HG03571 (cell line): ENCODE measurements at regions not wholly inside any gene's neighbourhood (a gene's known extent, or its start where the extent isn't known, plus 50 kb on each side); places are given as distances from the start of the nearest gene placed in this dataset.
"Not testable (repeated sequence)": the region's sequence is repeated elsewhere in the genome, so short reads cannot be mapped to it uniquely, and the experiment has no call there.

Experiments
- ATAC-seq: cut with Tn5 transposase; IDR thresholded peaks from one replicate; pipeline ENCODE4 v1.9.1; 2021; ENCODE audit not compliant: unreplicated experiment

- no peak for ATAC-seq
These were observed 479.1 kb upstream of the FANCL start for GRCh38 chr2:58720033-58720769.

GRCh38 chr2:58715344-58715743 is 474.2 kb upstream of the FANCL start:
- ATAC-seq = no peak

GRCh38 chr2:58714238-58714637 is 473.1 kb upstream of the FANCL start:
- ATAC-seq = no peak

GRCh38 chr2:58710795-58711279 is 469.7 kb upstream of the FANCL start:
- no peak for ATAC-seq

GRCh38 chr2:58709687-58710354 is 468.7 kb upstream of the FANCL start:
- ATAC-seq = no peak

- no peak for ATAC-seq
These were observed 468.1 kb upstream of the FANCL start for GRCh38 chr2:58709274-58709673.

GRCh38 chr2:58708565-58708964 is 467.4 kb upstream of the FANCL start:
- no peak for ATAC-seq

- no peak for ATAC-seq
These were observed 461.3 kb upstream of the FANCL start for GRCh38 chr2:58702302-58702885.

- ATAC-seq = no peak
These were observed 460.7 kb upstream of the FANCL start for GRCh38 chr2:58701688-58702301.

- ATAC-seq = no peak
These were observed 459.5 kb upstream of the FANCL start for GRCh38 chr2:58700591-58700990.

- no peak for ATAC-seq
These were observed 458.3 kb upstream of the FANCL start for GRCh38 chr2:58699411-58699810.

- ATAC-seq = no peak
These were observed 457.5 kb upstream of the FANCL start for GRCh38 chr2:58698620-58699019.

GRCh38 chr2:58694114-58694513 is 453.0 kb upstream of the FANCL start:
- not testable (repeated sequence) for ATAC-seq

- ATAC-seq = not testable (repeated sequence)
These were observed 449.9 kb upstream of the FANCL start for GRCh38 chr2:58691041-58691440.

- no peak for ATAC-seq
These were observed 447.7 kb upstream of the FANCL start for GRCh38 chr2:58688813-58689212.

GRCh38 chr2:58686776-58687175 is 445.7 kb upstream of the FANCL start:
- no peak for ATAC-seq

GRCh38 chr2:58680755-58681310 is 439.7 kb upstream of the FANCL start:
- no peak for ATAC-seq

- no peak for ATAC-seq
These were observed 436.6 kb upstream of the FANCL start for GRCh38 chr2:58677748-58678147.

- no peak for ATAC-seq
These were observed 430.6 kb upstream of the FANCL start for GRCh38 chr2:58671675-58672074.

- no peak for ATAC-seq
These were observed 428.9 kb upstream of the FANCL start for GRCh38 chr2:58669998-58670397.

GRCh38 chr2:58667137-58667774 is 426.1 kb upstream of the FANCL start:
- no peak for ATAC-seq
